Heart right ventricle (tissue), 16 donors: ENCODE measurements at regions not wholly inside any gene's neighbourhood (a gene's known extent, or its start where the extent isn't known, plus 50 kb on each side); places are given as distances from the start of the nearest gene placed in this dataset.
A peak's percentile ranks its signal among the peaks of the same experiment; 100 is the strongest.

Experiments used
- ATAC-seq, 8 donors: fragments of 200-7000 bp; cut with Tn5 transposase; one replicate each; pipeline ENCODE4 v1.9.1; 2020; ENCODE audit warnings: mild to moderate bottlenecking in 8 of 8, moderate library complexity in 8 of 8, moderate number of reproducible peaks in 1 of 8
- DNase-seq, 2 donors: peaks; one replicate each; pipeline ENCODE4 v3.0.0-alpha.2; 2020
- H3K27ac ChIP-seq, 10 donors: fragments of 200-600 bp; sonication (generic) in 2 of 10; one replicate each; pipeline versions ENCODE4 v1.5.0 to v1.8.0; 2020 to 2022; ENCODE audit warnings: mild to moderate bottlenecking in 3 of 10
- H3K27me3 ChIP-seq, 7 donors: fragments of 200-600 bp; one replicate each; pipeline ENCODE4 v1.8.0; 2021 to 2022; ENCODE audit warnings: mild to moderate bottlenecking in 2 of 7
- H3K36me3 ChIP-seq, 9 donors: fragments of 200-600 bp; sonication (generic) in 1 of 9; one replicate each; pipeline versions ENCODE4 v1.5.0 to v1.8.0; 2020 to 2022; ENCODE audit warnings: mild to moderate bottlenecking in 2 of 9
- H3K4me1 ChIP-seq, 9 donors: fragments of 200-600 bp; sonication (generic) in 1 of 9; one replicate each; pipeline versions ENCODE4 v1.5.0 to v1.8.0; 2020 to 2022; ENCODE audit warnings: mild to moderate bottlenecking in 4 of 9
- H3K4me3 ChIP-seq, 10 donors: fragments of 200-600 bp; sonication (generic) in 2 of 10; one replicate each; pipeline versions ENCODE4 v1.5.0 to v1.8.0; 2020 to 2022; ENCODE audit warnings: mild to moderate bottlenecking in 7 of 10, moderate library complexity in 2 of 10
- H3K9me3 ChIP-seq, 11 donors: fragments of 200-600 bp in 10 of 11; sonication (generic) in 2 of 11; one replicate each; pipeline versions ENCODE4 v1.5.0 to v1.8.0; 2013 to 2022; ENCODE audit warnings: mild to moderate bottlenecking in 2 of 11, control low read depth in 1 of 11, moderate library complexity in 1 of 11
- CTCF ChIP-seq, 9 donors: fragments of 200-600 bp; sonication (generic) in 2 of 9; IDR thresholded peaks; one replicate each; pipeline versions ENCODE4 v1.5.0 to v1.8.0; 2021 to 2022; ENCODE audit warnings: antibody characterized with exemption in 9 of 9, mild to moderate bottlenecking in 5 of 9, moderate library complexity in 1 of 9
- WGBS, 2 donors: extraction: QIAGEN DNeasy Blood & Tissue Kit; methylation state at CpG; one replicate each; pipeline ENCODE4 v1.1.7; 2013; ENCODE audit warnings: inconsistent platforms in 1 of 2; 5-methylcytosine and 5-hydroxymethylcytosine counted together
- intact Hi-C, 10 donors: fragments of 100-400 bp; cut with DNase I; formaldehyde crosslinking; loops; one replicate each; pipeline versions ENCODE4 v1.11.1 to v1.14.2; 2022
- donor health status: Arrhythmogenic right ventricular cardiomyopathy.
- donor health status: ischemic (EF 13 %, LVEDD 7.1; RV severe dilation, severe dysfunction).
- donor health status: healthy with polysubstance abuse.
- donor health status: DM: no; HTN: yes; CAD: no.
- donor health status: DM: no; HTN: no; CAD: no.
- donor health status: ischemic (EF 25% LVEDD 6.9; RV normal size, moderate dysfunction).
- donor health status: ischemic (EF 25% LVEDD 5.7; RV mildly dilated, moderate dysfunction).
- donor health status: healthy.
- donor health status: DM: yes; HTN: yes; CAD: no.
- donor health status: Ischemic cardiomyopathy.
- donor health status: ischemic (EF 35%, LVEDD 5.7; RV mildly dilated, moderate dysfunction).
- donor health status: nonischemic (EF 11% LVEDD 7.7; RV severe dilation, severe dysfunction).
- donor health status: DM: yes; HTN: yes; CAD: no.
- donor health status: PGD.
- donor health status: ischemic (EF 29% LVEDD 5.4; RV normal size, mild dysfunction).
- donor health status: nonischemic (EF 23%, LVEDD 6.1; RV moderate dilation, normal function).

- no peaks in the 10 kb centered on the region for H3K36me3 ChIP-seq
- DNase-seq (no peak), ATAC-seq (peak in 1 of 8 donors; percentile 19)
- H3K4me1 ChIP-seq, result no peaks in the 10 kb centered on the region
- TF ChIP-seq CTCF (IDR thresholded peaks at IDR 0.05), result no peak
- no peaks in the 10 kb centered on the region for H3K27me3 ChIP-seq
- 85 to 87% methylated on average over 15 of the region's 15 CpGs for WGBS, 2 donors
- no peak overlapping the region for H3K4me3 ChIP-seq
- H3K9me3 ChIP-seq, result peaks cover 0 to 33% (median 11%) of the 10 kb centered on the region in 11 donors
- intact Hi-C loops, result no loop called here
- no peak overlapping the region for H3K27ac ChIP-seq
These were observed 107.3 kb upstream of the HS6ST1 start for GRCh38 chr2:128425731-128426620.

GRCh38 chr2:128427413-128427755 is 108.7 kb upstream of the HS6ST1 start:
- Histone ChIP-seq H3K9me3 (peaks cover 0 to 37% (median 11%) of the 10 kb centered on the region in 11 donors), H3K4me1 (no peaks in the 10 kb centered on the region), H3K4me3 (no peak overlapping the region), H3K27me3 (no peaks in the 10 kb centered on the region), H3K27ac (no peak overlapping the region), H3K36me3 (no peaks in the 10 kb centered on the region)
- no peak for ATAC-seq
- no peak for DNase-seq
- WGBS, 2 donors, result 66 to 67% methylated on average over 5 of the region's 5 CpGs
- intact Hi-C loops, result no loop called here
- no peak for TF ChIP-seq CTCF (IDR thresholded peaks at IDR 0.05)

GRCh38 chr2:128428415-128428814 is 109.7 kb upstream of the HS6ST1 start:
- WGBS, 2 donors, result 77 to 79% methylated on average over 3 of the region's 3 CpGs
- H3K27ac ChIP-seq, result no peak overlapping the region
- no peak for TF ChIP-seq CTCF (IDR thresholded peaks at IDR 0.05)
- H3K27me3 ChIP-seq, result no peaks in the 10 kb centered on the region
- DNase-seq, result no peak
- ATAC-seq, result no peak
- intact Hi-C loops, result no loop called here
- H3K9me3 ChIP-seq, result peaks cover 0 to 29% (median 11%) of the 10 kb centered on the region in 11 donors
- no peaks in the 10 kb centered on the region for H3K36me3 ChIP-seq
- H3K4me3 ChIP-seq, result no peak overlapping the region
- no peaks in the 10 kb centered on the region for H3K4me1 ChIP-seq

- ATAC-seq, result no peak
- H3K4me1 ChIP-seq, result no peaks in the 10 kb centered on the region
- H3K36me3 ChIP-seq, result no peaks in the 10 kb centered on the region
- 82 to 83% methylated on average over 4 of the region's 4 CpGs for WGBS, 2 donors
- no peaks in the 10 kb centered on the region for H3K27me3 ChIP-seq
- no peak for DNase-seq
- no peak overlapping the region for H3K4me3 ChIP-seq
- H3K27ac ChIP-seq, result no peak overlapping the region
- peaks cover 0 to 29% (median 11%) of the 10 kb centered on the region in 11 donors for H3K9me3 ChIP-seq
- no peak for TF ChIP-seq CTCF (IDR thresholded peaks at IDR 0.05)
- intact Hi-C loops, result no loop called here
These were observed 113.8 kb upstream of the HS6ST1 start for GRCh38 chr2:128432423-128432822.
